PC-9 (cell line): ENCODE measurements at regions not wholly inside any gene's neighbourhood (a gene's known extent, or its start where the extent isn't known, plus 50 kb on each side); places are given as distances from the start of the nearest gene placed in this dataset.

Experiments
- BruUV-seq: library from RNA; stranded (reverse); fragments of 400-500 nt; replicated peaks from 2 replicates; lab custom pipeline; 2021; lab: Mats Ljungman, UMichigan
- CTCF ChIA-PET: fragments of 300-600 bp; sonication (Branson Sonifier 250); formaldehyde crosslinking; loops from one replicate; lab custom pipeline; 2022; ENCODE audit warnings: antibody characterized with exemption; lab: Charles Lee
- POLR2A ChIA-PET: fragments of 300-600 bp; sonication (Branson Sonifier 250); formaldehyde crosslinking; loops from one replicate; lab custom pipeline; 2022; ENCODE audit warnings: antibody characterized with exemption; ENCODE audit not compliant: unreplicated experiment; lab: Charles Lee
- DNase-seq, 2 experiments: peaks; one replicate each; pipeline versions ENCODE4 v3.0.0 to v3.0.0-alpha.2; 2015 to 2022; ENCODE audit warnings: mixed read lengths in 1 of 2
- H2AFZ ChIP-seq: fragments of 200-600 bp; sonication (generic); 2 replicates; pipeline ENCODE4 v1.8.1; 2017; ENCODE audit warnings: antibody characterized with exemption
- H3F3A ChIP-seq: fragments of 200-600 bp; sonication (generic); 2 replicates; pipeline ENCODE4 v1.8.1; 2017; ENCODE audit warnings: antibody characterized with exemption, mild to moderate bottlenecking, low read depth; ENCODE audit not compliant: insufficient read depth
- H3K27ac ChIP-seq: fragments of 200-600 bp; sonication (generic); 2 replicates; pipeline ENCODE4 v1.6.1; 2016; ENCODE audit warnings: mixed run types
- H3K27me3 ChIP-seq: fragments of 200-600 bp; sonication (generic); 2 replicates; pipeline ENCODE4 v1.6.1; 2016; ENCODE audit warnings: low read depth, mixed run types; ENCODE audit not compliant: insufficient read depth
- H3K36me3 ChIP-seq: fragments of 200-600 bp; sonication (generic); 2 replicates; pipeline ENCODE4 v1.6.1; 2016; ENCODE audit warnings: low read depth, mixed run types
- H3K4me1 ChIP-seq: fragments of 200-600 bp; sonication (generic); replicated peaks from 2 replicates; pipeline ENCODE4 v1.6.1; 2016; ENCODE audit warnings: mixed run types; ENCODE audit not compliant: insufficient read depth
- H3K4me2 ChIP-seq: fragments of 200-600 bp; sonication (generic); 2 replicates; pipeline ENCODE4 v1.6.1; 2017; ENCODE audit warnings: mixed run types
- H3K4me3 ChIP-seq: fragments of 200-600 bp; sonication (generic); 2 replicates; pipeline ENCODE4 v1.6.1; 2016; ENCODE audit warnings: mixed run types
- H3K79me2 ChIP-seq: fragments of 200-600 bp; sonication (generic); 2 replicates; pipeline ENCODE4 v1.6.1; 2017; ENCODE audit warnings: low read depth, mixed run types
- H3K9me2 ChIP-seq: fragments of 200-600 bp; sonication (generic); 2 replicates; pipeline ENCODE4 v1.8.1; 2017; ENCODE audit warnings: mild to moderate bottlenecking; ENCODE audit not compliant: insufficient read depth
- H3K9me3 ChIP-seq: fragments of 200-600 bp; sonication (generic); 2 replicates; pipeline ENCODE4 v1.8.1; 2016; ENCODE audit warnings: low read depth; ENCODE audit not compliant: insufficient read depth
- H4K20me1 ChIP-seq: fragments of 200-600 bp; sonication (generic); 2 replicates; pipeline ENCODE4 v1.8.1; 2017; ENCODE audit not compliant: insufficient read depth
- EZH2 ChIP-seq: fragments of 200-600 bp; sonication (generic); IDR thresholded peaks from 2 replicates; pipeline ENCODE4 v1.8.0; 2017; ENCODE audit warnings: antibody characterized with exemption, low read depth
- intact Hi-C: fragments of 100-400 bp; cut with micrococcal nuclease; formaldehyde crosslinking; loops from one replicate; pipeline ENCODE4 v1.10.0; 2022; ENCODE audit not compliant: unreplicated experiment
- TF ChIP-seq, protein P1 (sequence below): fragments of 200-600 bp; sonication (generic); conservative IDR thresholded peaks from 2 replicates; pipeline ENCODE4 v1.6.1; 2017; ENCODE audit warnings: mixed run types, antibody characterized with exemption, mild to moderate bottlenecking, moderate library complexity

DNA sequence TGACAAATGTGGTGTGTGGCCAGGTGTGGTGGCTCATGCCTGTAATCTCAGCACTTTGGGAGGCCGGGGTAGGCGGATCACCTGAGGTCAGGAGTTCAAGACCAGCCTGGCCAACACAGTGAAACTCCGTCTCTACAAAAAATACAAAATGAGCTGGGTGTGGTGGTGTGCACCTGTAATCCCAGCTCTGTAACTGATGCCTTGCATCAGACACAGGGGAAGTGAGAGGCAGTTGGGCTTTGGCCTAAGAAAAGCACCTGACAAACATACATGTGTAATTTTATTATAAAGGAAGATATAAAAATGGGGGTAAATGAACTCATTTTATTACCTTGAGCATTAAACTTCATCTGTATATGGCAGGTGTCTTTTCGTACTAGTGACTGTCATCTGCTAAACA is 66.7 kb upstream of the FAM136A start:
- intact Hi-C loops: no loop called here
- DNase-seq: no peak
- POLR2A ChIA-PET: no interaction called here
- H3K9me2 ChIP-seq: no peaks in the 10 kb centered on the region
- H4K20me1 ChIP-seq: no peaks in the 10 kb centered on the region
- TF ChIP-seq, protein P1, sequence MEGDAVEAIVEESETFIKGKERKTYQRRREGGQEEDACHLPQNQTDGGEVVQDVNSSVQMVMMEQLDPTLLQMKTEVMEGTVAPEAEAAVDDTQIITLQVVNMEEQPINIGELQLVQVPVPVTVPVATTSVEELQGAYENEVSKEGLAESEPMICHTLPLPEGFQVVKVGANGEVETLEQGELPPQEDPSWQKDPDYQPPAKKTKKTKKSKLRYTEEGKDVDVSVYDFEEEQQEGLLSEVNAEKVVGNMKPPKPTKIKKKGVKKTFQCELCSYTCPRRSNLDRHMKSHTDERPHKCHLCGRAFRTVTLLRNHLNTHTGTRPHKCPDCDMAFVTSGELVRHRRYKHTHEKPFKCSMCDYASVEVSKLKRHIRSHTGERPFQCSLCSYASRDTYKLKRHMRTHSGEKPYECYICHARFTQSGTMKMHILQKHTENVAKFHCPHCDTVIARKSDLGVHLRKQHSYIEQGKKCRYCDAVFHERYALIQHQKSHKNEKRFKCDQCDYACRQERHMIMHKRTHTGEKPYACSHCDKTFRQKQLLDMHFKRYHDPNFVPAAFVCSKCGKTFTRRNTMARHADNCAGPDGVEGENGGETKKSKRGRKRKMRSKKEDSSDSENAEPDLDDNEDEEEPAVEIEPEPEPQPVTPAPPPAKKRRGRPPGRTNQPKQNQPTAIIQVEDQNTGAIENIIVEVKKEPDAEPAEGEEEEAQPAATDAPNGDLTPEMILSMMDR: no peak
- TF ChIP-seq EZH2: no peak
- BruUV-seq: no TSS peak
- no peak overlapping the region for H3K4me3 ChIP-seq
- H3K79me2 ChIP-seq: no peaks in the 10 kb centered on the region
- no peaks in the 10 kb centered on the region for H3K27me3 ChIP-seq
- H3K9me3 ChIP-seq: peaks cover 6% of the 10 kb centered on the region; the same call in 1 of the 2 replicates
- peaks cover 19% of the 10 kb centered on the region for H3K4me1 ChIP-seq
- CTCF ChIA-PET: no interaction called here
- H2AFZ ChIP-seq: no peak overlapping the region
- no peak overlapping the region for H3K4me2 ChIP-seq
- no peak overlapping the region for H3K27ac ChIP-seq
- H3F3A ChIP-seq: 0 out of 2 replicates have a peak, but pooled peaks cover 4% of the 10 kb centered on the region
- no peaks in the 10 kb centered on the region for H3K36me3 ChIP-seq

DNA sequence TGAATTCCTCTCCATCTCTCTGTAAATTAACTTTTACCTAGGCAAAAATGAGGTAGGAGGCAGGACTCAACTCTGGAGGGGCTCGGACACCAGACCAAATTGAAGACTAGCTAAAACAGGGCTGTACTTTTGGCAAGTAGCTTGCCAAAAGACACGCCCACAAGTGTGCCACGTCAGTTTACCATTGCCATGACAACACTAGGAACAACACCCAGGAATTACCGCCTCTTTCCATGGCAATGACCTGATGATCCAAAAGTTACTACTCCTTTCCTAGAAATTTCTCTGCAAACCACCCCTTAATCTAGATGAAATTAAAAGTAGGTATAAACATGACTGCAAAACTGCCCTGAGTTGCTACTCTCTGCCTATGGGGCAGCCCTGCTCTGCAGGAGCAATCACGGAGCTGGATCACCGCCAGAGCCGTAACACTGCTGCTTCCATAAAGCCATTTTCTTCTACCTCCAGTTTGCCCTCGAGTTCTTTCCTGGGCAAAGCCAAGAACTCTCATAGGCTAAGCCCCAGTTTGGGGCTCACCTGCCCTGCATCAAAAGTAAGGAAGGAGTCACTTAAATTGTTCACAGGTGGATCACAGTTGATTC is 66.0 kb upstream of the FAM136A start:
- H3K4me3 ChIP-seq: no peak overlapping the region
- H3K27ac ChIP-seq: no peak overlapping the region
- H4K20me1 ChIP-seq: no peaks in the 10 kb centered on the region
- ChIA-PET POLR2A (no interaction called here), CTCF (no interaction called here)
- BruUV-seq: no TSS peak
- intact Hi-C loops: no loop called here
- H3K27me3 ChIP-seq: no peaks in the 10 kb centered on the region
- H3K36me3 ChIP-seq: no peaks in the 10 kb centered on the region
- H2AFZ ChIP-seq: no peak overlapping the region
- no peaks in the 10 kb centered on the region for H3K9me2 ChIP-seq
- peaks cover 19% of the 10 kb centered on the region for H3K4me1 ChIP-seq
- H3F3A ChIP-seq: 0 out of 2 replicates have a peak, but pooled peaks cover 4% of the 10 kb centered on the region
- peaks cover 6% of the 10 kb centered on the region; the same call in 1 of the 2 replicates for H3K9me3 ChIP-seq
- DNase-seq: peak in 1 of 2 experiments; percentile 56
- no peak for TF ChIP-seq EZH2
- TF ChIP-seq, protein P1: no peak
- H3K4me2 ChIP-seq: no peak overlapping the region
- no peaks in the 10 kb centered on the region for H3K79me2 ChIP-seq

DNA sequence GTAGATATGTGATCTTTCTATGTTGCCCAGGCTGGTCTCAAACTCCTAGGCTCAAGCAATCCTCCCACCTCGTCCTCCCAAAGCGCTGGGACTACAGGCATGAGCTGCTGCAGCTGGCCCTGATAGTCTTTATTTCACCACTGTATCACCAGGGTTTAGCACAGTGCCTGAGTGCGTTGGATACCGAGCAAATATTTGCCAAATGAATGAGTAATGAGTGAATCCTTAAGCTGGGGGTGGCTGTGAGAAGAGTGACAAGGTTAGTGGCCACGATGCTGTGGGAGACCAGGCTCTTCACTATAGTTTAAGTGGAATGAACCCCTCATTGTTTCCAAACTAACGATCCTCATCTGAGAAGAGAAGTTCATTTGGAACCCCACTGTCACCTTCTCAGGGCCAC is 60.8 kb upstream of the FAM136A start:
- DNase-seq: no peak
- ChIA-PET POLR2A (no interaction called here), CTCF (interaction anchor here (0.6 kb wide), 1 partner anchor 413 kb away, joined by 6 read pairs; no protein-coding TSS in a partner anchor)
- Histone ChIP-seq H3K4me3 (no peak overlapping the region), H3K79me2 (no peaks in the 10 kb centered on the region), H3K27ac (no peak overlapping the region), H3K4me1 (peaks cover 37% of the 10 kb centered on the region), H3F3A (peaks cover 12% of the 10 kb centered on the region; the same call in 1 of the 2 replicates), H3K9me3 (peaks cover 7% of the 10 kb centered on the region; the same call in 1 of the 2 replicates), H2AFZ (no peak overlapping the region), H3K27me3 (no peaks in the 10 kb centered on the region), H3K4me2 (no peak overlapping the region), H4K20me1 (no peaks in the 10 kb centered on the region), H3K36me3 (peaks cover 7% of the 10 kb centered on the region; the same call in 1 of the 2 replicates), H3K9me2 (no peaks in the 10 kb centered on the region)
- BruUV-seq: no TSS peak
- intact Hi-C loops: no loop called here
- TF ChIP-seq, protein P1: no peak
- TF ChIP-seq EZH2: no peak
